MCF 10A (cell line): ENCODE measurements at regions not wholly inside any gene's neighbourhood (a gene's known extent, or its start where the extent isn't known, plus 50 kb on each side); places are given as distances from the start of the nearest gene placed in this dataset.

Experiments used
- BruUV-seq: library from RNA; stranded (reverse); fragments of 400-500 nt; replicated peaks from 2 replicates; lab custom pipeline; 2021; lab: Mats Ljungman, UMichigan
- CTCF ChIA-PET: fragments of 300-600 bp; sonication (Branson Sonifier 250); formaldehyde crosslinking; extraction: SDS; loops from one replicate; lab custom pipeline; 2021; ENCODE audit warnings: antibody characterized with exemption, inconsistent platforms; lab: Yijun Ruan, JAX
- POLR2A ChIA-PET: fragments of 300-600, 350-650 bp; sonication (Branson Sonifier 250); formaldehyde crosslinking; extraction: SDS; loops from one replicate; lab custom pipeline; 2020; ENCODE audit warnings: antibody characterized with exemption, inconsistent platforms; lab: Yijun Ruan, JAX
- DNase-seq: peaks from one replicate; pipeline ENCODE4 v3.0.0-alpha.2; 2018; ENCODE audit not compliant: unreplicated experiment
- H3K27ac Mint-ChIP-seq: one replicate; pipeline ENCODE4 v1.8.0; 2022; ENCODE audit warnings: mild to moderate bottlenecking, low read depth, mixed read lengths; ENCODE audit not compliant: unreplicated experiment
- H3K27me3 Mint-ChIP-seq: one replicate; pipeline ENCODE4 v1.8.0; 2022; ENCODE audit warnings: mixed read lengths; ENCODE audit not compliant: insufficient read depth, unreplicated experiment
- H3K36me3 Mint-ChIP-seq: one replicate; pipeline ENCODE4 v1.8.0; 2022; ENCODE audit warnings: mild to moderate bottlenecking, moderate library complexity, mixed read lengths; ENCODE audit not compliant: insufficient read depth, unreplicated experiment
- H3K4me1 Mint-ChIP-seq: one replicate; pipeline ENCODE4 v1.8.0; 2022; ENCODE audit warnings: mixed read lengths; ENCODE audit not compliant: insufficient read depth, unreplicated experiment
- H3K4me3 Mint-ChIP-seq: one replicate; pipeline ENCODE4 v1.8.0; 2022; ENCODE audit warnings: mild to moderate bottlenecking, moderate library complexity, mixed read lengths; ENCODE audit not compliant: unreplicated experiment
- H3K9me3 Mint-ChIP-seq: one replicate; pipeline ENCODE4 v1.8.0; 2022; ENCODE audit warnings: mixed read lengths; ENCODE audit not compliant: unreplicated experiment
- intact Hi-C: fragments of 100-400 bp; cut with micrococcal nuclease; formaldehyde crosslinking; loops from 2 replicates; pipeline ENCODE4 v1.14.1; 2022
- TF ChIP-seq, protein P1 (sequence below): fragments of 200-600 bp; IDR thresholded peaks from one replicate; pipeline ENCODE4 v1.8.0; 2022; ENCODE audit warnings: antibody characterized with exemption, mild to moderate bottlenecking; ENCODE audit not compliant: unreplicated experiment

DNA sequence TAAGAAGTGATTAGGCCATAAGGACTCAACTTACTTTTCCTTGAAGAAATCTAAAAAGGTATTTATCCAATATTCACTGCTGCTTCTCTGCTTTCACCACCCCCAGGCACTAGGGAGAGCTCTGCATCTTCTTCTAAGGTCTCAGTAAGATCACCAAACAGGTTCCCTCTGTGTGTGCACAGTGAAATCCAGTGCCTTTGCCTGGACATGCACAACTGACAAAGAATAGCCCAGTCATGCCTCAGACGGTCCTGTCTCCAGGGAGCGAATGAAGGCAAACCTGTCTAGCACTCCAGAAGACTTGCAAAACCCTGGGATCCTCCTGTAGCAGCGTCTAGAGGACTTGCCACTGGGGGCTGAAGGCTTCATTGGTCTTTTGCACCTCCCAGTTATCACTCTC is 344.5 kb upstream of the LRATD1 start:
- Mint-ChIP-seq H3K4me3 (no peak overlapping the region), H3K36me3 (no peaks in the 10 kb centered on the region), H3K9me3 (no peaks in the 10 kb centered on the region), H3K27ac (no peak overlapping the region), H3K4me1 (peaks cover 5% of the 10 kb centered on the region), H3K27me3 (no peaks in the 10 kb centered on the region)
- CTCF ChIA-PET, result interaction anchor here (0.6 to 1.5 kb wide), 13 partner anchors 11 to 1288 kb away, joined by 3 to 6 read pairs (median 3); no protein-coding TSS in a partner anchor
- intact Hi-C loops, result loop anchor here (2.0 to 10.0 kb wide), 2 partner anchors 347 to 1289 kb away; partner anchors contain the start of gene LRATD1
- POLR2A ChIA-PET, result interaction anchor here (0.9 to 1.5 kb wide), 3 partner anchors 9 to 347 kb away, joined by 3 read pairs; no protein-coding TSS in a partner anchor
- no TSS peak for BruUV-seq
- DNase-seq, result peak; percentile 63
- TF ChIP-seq, protein P1, sequence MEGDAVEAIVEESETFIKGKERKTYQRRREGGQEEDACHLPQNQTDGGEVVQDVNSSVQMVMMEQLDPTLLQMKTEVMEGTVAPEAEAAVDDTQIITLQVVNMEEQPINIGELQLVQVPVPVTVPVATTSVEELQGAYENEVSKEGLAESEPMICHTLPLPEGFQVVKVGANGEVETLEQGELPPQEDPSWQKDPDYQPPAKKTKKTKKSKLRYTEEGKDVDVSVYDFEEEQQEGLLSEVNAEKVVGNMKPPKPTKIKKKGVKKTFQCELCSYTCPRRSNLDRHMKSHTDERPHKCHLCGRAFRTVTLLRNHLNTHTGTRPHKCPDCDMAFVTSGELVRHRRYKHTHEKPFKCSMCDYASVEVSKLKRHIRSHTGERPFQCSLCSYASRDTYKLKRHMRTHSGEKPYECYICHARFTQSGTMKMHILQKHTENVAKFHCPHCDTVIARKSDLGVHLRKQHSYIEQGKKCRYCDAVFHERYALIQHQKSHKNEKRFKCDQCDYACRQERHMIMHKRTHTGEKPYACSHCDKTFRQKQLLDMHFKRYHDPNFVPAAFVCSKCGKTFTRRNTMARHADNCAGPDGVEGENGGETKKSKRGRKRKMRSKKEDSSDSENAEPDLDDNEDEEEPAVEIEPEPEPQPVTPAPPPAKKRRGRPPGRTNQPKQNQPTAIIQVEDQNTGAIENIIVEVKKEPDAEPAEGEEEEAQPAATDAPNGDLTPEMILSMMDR, result no peak

DNA sequence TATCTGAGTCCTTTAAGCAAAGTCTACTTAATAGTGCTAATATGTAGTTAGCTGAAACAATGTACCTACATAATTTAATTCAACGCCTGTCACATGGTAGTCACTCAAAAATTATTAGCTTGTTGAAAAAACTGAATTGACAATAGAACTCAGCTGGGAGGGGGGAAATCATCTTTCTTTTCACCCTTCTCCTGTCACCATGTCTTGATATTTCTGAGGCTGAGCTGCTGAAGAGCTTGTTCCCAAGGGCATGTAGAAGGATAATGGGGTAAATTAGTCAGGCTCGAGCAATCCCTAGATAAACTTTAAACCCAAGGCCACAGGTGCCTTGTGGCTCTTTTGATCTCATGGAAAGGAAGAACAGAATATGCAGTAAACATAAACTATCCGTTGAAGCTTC is 339.6 kb upstream of the LRATD1 start:
- Mint-ChIP-seq H3K4me3 (no peak overlapping the region), H3K36me3 (no peaks in the 10 kb centered on the region), H3K4me1 (peaks cover 9% of the 10 kb centered on the region), H3K27ac (no peak overlapping the region), H3K9me3 (no peaks in the 10 kb centered on the region), H3K27me3 (no peaks in the 10 kb centered on the region)
- TF ChIP-seq, protein P1, result no peak
- no TSS peak for BruUV-seq
- intact Hi-C loops, result no loop called here
- ChIA-PET CTCF (interaction anchor here (0.7 kb wide), 1 partner anchor 1566 kb away, joined by 3 read pairs; no protein-coding TSS in a partner anchor), POLR2A (no interaction called here)
- DNase-seq, result no peak

DNA sequence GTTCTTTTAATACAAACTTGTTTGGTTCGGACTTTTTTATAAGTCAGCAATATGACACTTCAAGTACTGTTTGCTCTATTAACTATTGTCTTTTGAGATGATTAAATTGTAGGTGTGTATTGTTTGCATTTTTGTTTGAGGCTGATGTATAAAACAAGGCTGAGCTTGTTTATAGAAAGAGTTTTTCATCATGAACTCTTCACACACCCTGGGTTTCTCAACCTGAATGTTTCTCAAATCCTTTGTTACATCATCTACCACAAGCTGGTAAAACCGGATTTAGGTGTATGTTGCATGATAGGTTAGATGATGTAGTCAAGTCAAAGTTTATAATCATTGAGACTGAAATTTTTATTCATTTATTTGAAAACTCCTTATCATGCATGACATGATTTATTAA is 335.2 kb upstream of the LRATD1 start:
- DNase-seq, result peak; percentile 66
- no peaks in the 10 kb centered on the region for H3K9me3 Mint-ChIP-seq
- H3K27me3 Mint-ChIP-seq, result no peaks in the 10 kb centered on the region
- peak overlapping the region; percentile 1 for H3K27ac Mint-ChIP-seq
- no peaks in the 10 kb centered on the region for H3K36me3 Mint-ChIP-seq
- POLR2A ChIA-PET, result interaction anchor here (0.6 to 1.4 kb wide), 3 partner anchors 184 to 338 kb away, joined by 3 to 4 read pairs (median 3); no protein-coding TSS in a partner anchor
- BruUV-seq, result no TSS peak
- H3K4me1 Mint-ChIP-seq, result peaks cover 6% of the 10 kb centered on the region
- no peak overlapping the region for H3K4me3 Mint-ChIP-seq
- TF ChIP-seq, protein P1, result no peak
- intact Hi-C loops, result no loop called here
- CTCF ChIA-PET, result interaction anchor here (0.6 to 0.7 kb wide), 3 partner anchors 837 to 1254 kb away, joined by 3 to 4 read pairs (median 3); no protein-coding TSS in a partner anchor

DNA sequence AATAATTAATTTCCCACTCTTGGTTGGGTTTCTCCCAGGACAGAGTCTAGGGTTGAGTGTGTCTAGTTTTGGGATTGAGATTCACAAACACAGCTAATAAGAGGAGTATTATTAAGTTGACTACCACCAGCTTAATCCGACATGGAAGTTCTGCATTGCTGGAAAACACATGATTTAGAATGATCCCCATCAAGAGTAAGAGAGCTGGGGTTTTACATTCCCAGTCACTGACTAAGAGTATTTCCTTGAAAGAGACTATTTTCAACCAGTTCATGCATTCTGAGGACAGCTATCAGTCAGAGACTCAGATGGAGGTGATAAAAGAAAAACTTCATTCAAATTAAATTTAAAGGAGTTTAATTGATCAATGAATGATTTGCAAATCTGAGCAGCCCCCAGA is 334.6 kb upstream of the LRATD1 start:
- Mint-ChIP-seq H3K4me3 (no peak overlapping the region), H3K27me3 (no peaks in the 10 kb centered on the region), H3K36me3 (no peaks in the 10 kb centered on the region), H3K9me3 (no peaks in the 10 kb centered on the region), H3K4me1 (peaks cover 6% of the 10 kb centered on the region), H3K27ac (no peak overlapping the region)
- no peak for DNase-seq
- no TSS peak for BruUV-seq
- CTCF ChIA-PET, result interaction anchor here (0.6 to 0.7 kb wide), 3 partner anchors 836 to 1254 kb away, joined by 3 to 4 read pairs (median 3); no protein-coding TSS in a partner anchor
- intact Hi-C loops, result no loop called here
- POLR2A ChIA-PET, result interaction anchor here (0.6 to 1.4 kb wide), 3 partner anchors 184 to 337 kb away, joined by 3 to 4 read pairs (median 3); no protein-coding TSS in a partner anchor
- TF ChIP-seq, protein P1, result no peak
